Esophagus squamous epithelium (tissue), 4 donors: ENCODE measurements at regions not wholly inside any gene's neighbourhood (a gene's known extent, or its start where the extent isn't known, plus 50 kb on each side); places are given as distances from the start of the nearest gene placed in this dataset.

Source experiments
- POLR2A ChIP-seq, 4 donors: fragments of 450-650 bp; IDR thresholded peaks; one replicate each; pipeline ENCODE4 v1.6.1; 2017; ENCODE audit warnings: antibody characterized with exemption in 4 of 4, mild to moderate bottlenecking in 4 of 4, moderate library complexity in 3 of 4
- TF ChIP-seq, protein P1 (sequence below), 6 experiments: fragments of 450-650 bp in 4 of 6; fragments of 200-600 bp in 2 of 6; sonication (generic) in 2 of 6; IDR thresholded peaks; one replicate each; pipeline ENCODE4 v1.5.1; 2016 to 2019; ENCODE audit warnings: antibody characterized with exemption in 6 of 6, mild to moderate bottlenecking in 4 of 6, moderate library complexity in 4 of 6

DNA sequence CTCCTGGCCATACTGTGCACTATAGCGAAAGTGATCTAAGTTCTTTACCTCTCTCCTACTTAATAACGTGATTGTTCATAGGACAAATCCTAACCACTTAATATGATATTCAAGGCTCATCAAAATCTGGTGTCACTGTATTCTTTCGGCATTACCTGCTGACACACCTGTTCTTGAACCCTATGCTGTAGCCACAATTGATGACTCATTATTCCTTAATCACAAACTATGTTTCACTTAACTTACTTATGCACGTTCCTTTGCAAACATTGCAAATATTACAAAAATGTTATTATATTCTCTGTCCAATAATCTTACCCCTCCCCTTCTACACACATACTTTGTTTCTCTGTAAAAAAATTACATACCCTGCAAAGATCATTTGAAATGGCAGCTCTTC is 158.1 kb upstream of the ADRA1B start:
- TF ChIP-seq, protein P1, sequence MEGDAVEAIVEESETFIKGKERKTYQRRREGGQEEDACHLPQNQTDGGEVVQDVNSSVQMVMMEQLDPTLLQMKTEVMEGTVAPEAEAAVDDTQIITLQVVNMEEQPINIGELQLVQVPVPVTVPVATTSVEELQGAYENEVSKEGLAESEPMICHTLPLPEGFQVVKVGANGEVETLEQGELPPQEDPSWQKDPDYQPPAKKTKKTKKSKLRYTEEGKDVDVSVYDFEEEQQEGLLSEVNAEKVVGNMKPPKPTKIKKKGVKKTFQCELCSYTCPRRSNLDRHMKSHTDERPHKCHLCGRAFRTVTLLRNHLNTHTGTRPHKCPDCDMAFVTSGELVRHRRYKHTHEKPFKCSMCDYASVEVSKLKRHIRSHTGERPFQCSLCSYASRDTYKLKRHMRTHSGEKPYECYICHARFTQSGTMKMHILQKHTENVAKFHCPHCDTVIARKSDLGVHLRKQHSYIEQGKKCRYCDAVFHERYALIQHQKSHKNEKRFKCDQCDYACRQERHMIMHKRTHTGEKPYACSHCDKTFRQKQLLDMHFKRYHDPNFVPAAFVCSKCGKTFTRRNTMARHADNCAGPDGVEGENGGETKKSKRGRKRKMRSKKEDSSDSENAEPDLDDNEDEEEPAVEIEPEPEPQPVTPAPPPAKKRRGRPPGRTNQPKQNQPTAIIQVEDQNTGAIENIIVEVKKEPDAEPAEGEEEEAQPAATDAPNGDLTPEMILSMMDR (IDR thresholded peaks at IDR 0.05) = no peak
- TF ChIP-seq POLR2A (IDR thresholded peaks at IDR 0.05) = no peak
